HCT116 (cell line): ENCODE measurements at regions not wholly inside any gene's neighbourhood (a gene's known extent, or its start where the extent isn't known, plus 50 kb on each side); places are given as distances from the start of the nearest gene placed in this dataset.

Experiments used
- ATAC-seq: fragments of 200-7000 bp; cut with Tn5 transposase; 2 replicates; pipeline ENCODE4 v1.9.1; 2020; ENCODE audit warnings: mild to moderate bottlenecking, moderate library complexity
- BruUV-seq: library from RNA; stranded (reverse); fragments of 400-500 nt; replicated peaks from 2 replicates; lab custom pipeline; 2021; lab: Mats Ljungman, UMichigan
- CTCF ChIA-PET: fragments of 300-600 bp; sonication (Branson Sonifier 250); formaldehyde crosslinking; loops from one replicate; lab custom pipeline; 2021; ENCODE audit warnings: antibody characterized with exemption; lab: Charles Lee
- POLR2A ChIA-PET: fragments of 300-600, 350-600 bp; sonication (Branson Sonifier 250); formaldehyde crosslinking; loops from one replicate; lab custom pipeline; 2021; ENCODE audit warnings: antibody characterized with exemption; lab: Charles Lee
- RAD21 ChIA-PET, 2 experiments: fragments of 300-600 bp; sonication (Branson Sonifier 250); formaldehyde crosslinking; loops; one replicate each; lab custom pipeline; 2023; ENCODE audit warnings: low total read pairs in 2 of 2; ENCODE audit not compliant: uncharacterized antibody in 2 of 2, unreplicated experiment in 2 of 2, low non-redundant PET in 1 of 2; lab: Charles Lee
- DNase-seq: peaks from one replicate; pipeline ENCODE4 v3.0.0-alpha.2; 2010; ENCODE audit warnings: low read depth, low spot score
- H2AFZ ChIP-seq: fragments of 200-600 bp; shearing (Covaris generic), sonication (generic); 2 replicates; pipeline ENCODE4 v1.6.1; 2017; ENCODE audit warnings: low read depth, mixed run types, mixed read lengths, antibody characterized with exemption, low read length; ENCODE audit not compliant: poor library complexity, severe bottlenecking
- H3K27ac ChIP-seq: 2 replicates; pipeline ENCODE4 v1.5.1; 2012; ENCODE audit warnings: low read depth, low read length
- H3K27me3 ChIP-seq: fragments of 200-600 bp; sonication (generic); 2 replicates; pipeline ENCODE4 v1.6.1; 2016; ENCODE audit warnings: mixed run types, low read length, mixed read lengths; ENCODE audit not compliant: insufficient read depth
- H3K36me3 ChIP-seq, 2 experiments: fragments of 200-500 bp in 1 of 2; fragments of 200-600 bp in 1 of 2; sonication (Bioruptor generic) in 1 of 2; sonication (generic) in 1 of 2; 2 replicates each; pipeline versions ENCODE4 v1.5.1 to v1.6.1; 2014 to 2016; ENCODE audit warnings: low read length in 2 of 2, inconsistent platforms in 1 of 2, mixed read lengths in 1 of 2, mixed run types in 1 of 2; ENCODE audit not compliant: insufficient read depth in 2 of 2, control insufficient read depth in 1 of 2
- H3K4me1 ChIP-seq, 2 experiments: fragments of 200-600 bp in 1 of 2; sonication (generic) in 1 of 2; 2 replicates each; pipeline versions ENCODE4 v1.5.1 to v1.6.1; 2012 to 2017; ENCODE audit warnings: low read length in 2 of 2, inconsistent platforms in 1 of 2, mild to moderate bottlenecking in 1 of 2, mixed read lengths in 1 of 2, mixed run types in 1 of 2, moderate library complexity in 1 of 2; ENCODE audit not compliant: insufficient read depth in 2 of 2, control insufficient read depth in 1 of 2
- H3K4me2 ChIP-seq: fragments of 200-600 bp; sonication (generic); 2 replicates; pipeline ENCODE4 v1.6.1; 2017; ENCODE audit warnings: mixed run types, low read length, mixed read lengths
- H3K4me3 ChIP-seq, 2 experiments: fragments of 200-600 bp in 1 of 2; sonication (generic) in 1 of 2; replicated peaks in 1 of 2; 2 replicates each; pipeline ENCODE4 v1.5.1; 2011 to 2016; ENCODE audit warnings: low read length in 2 of 2, control low read depth in 1 of 2, low read depth in 1 of 2, mild to moderate bottlenecking in 1 of 2, mixed read lengths in 1 of 2, mixed run types in 1 of 2
- H3K79me2 ChIP-seq: fragments of 200-600 bp; sonication (generic); 2 replicates; pipeline ENCODE4 v1.6.1; 2017; ENCODE audit warnings: mild to moderate bottlenecking, mixed run types, low read length, moderate library complexity, mixed read lengths; ENCODE audit not compliant: insufficient read depth
- H3K9ac ChIP-seq: fragments of 200-600 bp; sonication (generic); 2 replicates; pipeline ENCODE4 v1.6.1; 2016; ENCODE audit warnings: low read length, mixed read lengths
- H3K9me2 ChIP-seq: fragments of 200-600 bp; sonication (generic), shearing (Covaris generic); 2 replicates; pipeline ENCODE4 v1.6.1; 2017; ENCODE audit warnings: mixed run types, mild to moderate bottlenecking, moderate library complexity; ENCODE audit not compliant: insufficient read depth
- H3K9me3 ChIP-seq, 2 experiments: fragments of 200-500 bp in 1 of 2; fragments of 200-600 bp in 1 of 2; sonication (Bioruptor generic) in 1 of 2; sonication (generic) in 1 of 2; 2 replicates each; pipeline ENCODE4 v1.6.1; 2014 to 2017; ENCODE audit warnings: low read length in 2 of 2, mixed read lengths in 2 of 2, inconsistent platforms in 1 of 2, low read depth in 1 of 2, mild to moderate bottlenecking in 1 of 2, mixed run types in 1 of 2, moderate library complexity in 1 of 2; ENCODE audit not compliant: control insufficient read depth in 1 of 2, insufficient read depth in 1 of 2
- H4K20me1 ChIP-seq: fragments of 200-600 bp; sonication (generic), shearing (Covaris generic); 2 replicates; pipeline ENCODE4 v1.6.1; 2017; ENCODE audit warnings: mixed run types, mild to moderate bottlenecking, moderate library complexity; ENCODE audit not compliant: insufficient read depth
- CBX3 ChIP-seq: IDR thresholded peaks from 2 replicates; pipeline ENCODE4 v1.6.1; 2012; ENCODE audit warnings: low read depth
- ELF1 ChIP-seq: IDR thresholded peaks from 2 replicates; pipeline ENCODE4 v1.6.1; 2012; ENCODE audit warnings: low read depth, borderline replicate concordance
- EZH2 ChIP-seq: fragments of 200-600 bp; sonication (generic); IDR thresholded peaks from 2 replicates; pipeline ENCODE4 v1.6.1; 2017; ENCODE audit warnings: antibody characterized with exemption, mixed run types
- EZH2phosphoT487 ChIP-seq: fragments of 200-600 bp; IDR thresholded peaks from 2 replicates; pipeline ENCODE4 v1.6.1; 2018; ENCODE audit warnings: antibody characterized with exemption, borderline replicate concordance
- FOSL1 ChIP-seq: IDR thresholded peaks from 2 replicates; pipeline ENCODE4 v1.6.1; 2012; ENCODE audit warnings: low read depth
- RAD21 ChIP-seq: IDR thresholded peaks from 2 replicates; pipeline ENCODE4 v1.6.1; 2012; ENCODE audit warnings: low read depth, mild to moderate bottlenecking
- SP1 ChIP-seq: IDR thresholded peaks from 2 replicates; pipeline ENCODE4 v1.6.1; 2012; ENCODE audit warnings: low read depth
- SRF ChIP-seq: IDR thresholded peaks from 2 replicates; pipeline ENCODE4 v1.6.1; 2012; ENCODE audit warnings: low read depth
- TCF7L2 ChIP-seq: IDR thresholded peaks from 2 replicates; pipeline ENCODE4 v1.7.0; 2011; ENCODE audit warnings: borderline replicate concordance, inconsistent platforms; ENCODE audit not compliant: insufficient read depth, insufficient read length; ENCODE audit errors: extremely low read depth
- YY1 ChIP-seq: IDR thresholded peaks from 2 replicates; pipeline ENCODE4 v1.6.1; 2011; ENCODE audit warnings: low read length, low read depth, moderate library complexity, mild to moderate bottlenecking; ENCODE audit not compliant: insufficient replicate concordance; ENCODE audit errors: extremely low read depth
- ZFX ChIP-seq: fragments of 450-650 bp; IDR thresholded peaks from 2 replicates; pipeline ENCODE4 v1.6.1; 2017
- ZNF274 ChIP-seq: fragments of 200-500 bp; sonication (Bioruptor generic); IDR thresholded peaks from 2 replicates; pipeline ENCODE4 v1.6.1; 2014; ENCODE audit warnings: mild to moderate bottlenecking, low read depth, low read length, inconsistent platforms
- intact Hi-C: fragments of 100-400 bp; cut with micrococcal nuclease; formaldehyde crosslinking; loops from 2 replicates; pipeline ENCODE4 v1.10.0; 2022
- TF ChIP-seq, protein P1 (sequence below): IDR thresholded peaks from 2 replicates; pipeline ENCODE4 v1.6.1; 2012
- TF ChIP-seq, protein P2 (sequence below): IDR thresholded peaks from 2 replicates; pipeline ENCODE4 v1.6.1; 2012
- TF ChIP-seq, protein P3 (sequence below): IDR thresholded peaks from 2 replicates; pipeline ENCODE4 v1.6.1; 2012; ENCODE audit warnings: low read depth

GRCh38 chr4:101540336-101540735, 193.0 kb upstream of the PPP3CA start:
- Histone ChIP-seq H3K27ac (no peak overlapping the region), H3K9me2 (no peaks in the 10 kb centered on the region), H3K4me2 (no peak overlapping the region), H3K9me3 (no peaks in the 10 kb centered on the region), H3K79me2 (no peaks in the 10 kb centered on the region), H3K36me3 (no peaks in the 10 kb centered on the region), H3K4me3 (no peak overlapping the region), H3K27me3 (no peaks in the 10 kb centered on the region), H2AFZ (no peak overlapping the region), H3K4me1 (no peaks in the 10 kb centered on the region), H3K9ac (no peak overlapping the region), H4K20me1 (no peaks in the 10 kb centered on the region)
- ChIA-PET POLR2A (no interaction called here), CTCF (no interaction called here), RAD21 (no interaction called here)
- no peak for DNase-seq
- intact Hi-C loops: no loop called here
- no TSS peak for BruUV-seq
- ATAC-seq: no peak
- TF ChIP-seq EZH2phosphoT487 (no peak), YY1 (no peak)

DNA sequence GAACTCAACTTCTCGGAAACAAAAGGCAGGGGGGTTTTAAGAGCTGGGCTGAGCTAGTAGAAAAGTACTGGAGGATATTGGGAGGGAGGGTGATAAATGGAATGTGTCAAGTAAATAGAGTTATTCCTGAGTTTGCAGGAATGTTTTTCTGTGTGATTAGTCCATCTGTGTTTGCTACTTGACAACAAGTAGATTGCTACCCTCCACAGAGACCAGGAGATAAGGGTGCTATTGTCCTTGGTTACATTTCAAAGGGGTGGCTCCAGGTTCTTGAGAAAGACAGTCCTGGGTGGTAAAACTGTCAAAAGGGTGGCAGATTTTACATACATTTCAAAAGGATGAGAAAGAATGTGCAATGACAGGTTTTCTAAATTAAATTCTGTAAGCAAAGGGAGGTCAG, 181.2 kb upstream of the PPP3CA start:
- H3K27me3 ChIP-seq: no peaks in the 10 kb centered on the region
- ChIA-PET POLR2A (no interaction called here), CTCF (no interaction called here), RAD21 (no interaction called here)
- H3K9ac ChIP-seq: no peak overlapping the region
- intact Hi-C loops: no loop called here
- ATAC-seq (no peak), DNase-seq (no peak)
- no TSS peak for BruUV-seq
- H3K9me3 ChIP-seq: no peaks in the 10 kb centered on the region
- no peaks in the 10 kb centered on the region for H3K79me2 ChIP-seq
- H3K9me2 ChIP-seq: no peaks in the 10 kb centered on the region
- H3K4me3 ChIP-seq: no peak overlapping the region
- H3K4me1 ChIP-seq: no peaks in the 10 kb centered on the region
- TF ChIP-seq TCF7L2: no peak
- TF ChIP-seq SRF: no peak
- TF ChIP-seq, protein P1, sequence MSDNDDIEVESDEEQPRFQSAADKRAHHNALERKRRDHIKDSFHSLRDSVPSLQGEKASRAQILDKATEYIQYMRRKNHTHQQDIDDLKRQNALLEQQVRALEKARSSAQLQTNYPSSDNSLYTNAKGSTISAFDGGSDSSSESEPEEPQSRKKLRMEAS: no peak
- TF ChIP-seq ELF1: no peak
- TF ChIP-seq EZH2: no peak
- no peak for TF ChIP-seq RAD21
- no peak for TF ChIP-seq ZFX
- no peak for TF ChIP-seq ZNF274
- TF ChIP-seq, protein P2, sequence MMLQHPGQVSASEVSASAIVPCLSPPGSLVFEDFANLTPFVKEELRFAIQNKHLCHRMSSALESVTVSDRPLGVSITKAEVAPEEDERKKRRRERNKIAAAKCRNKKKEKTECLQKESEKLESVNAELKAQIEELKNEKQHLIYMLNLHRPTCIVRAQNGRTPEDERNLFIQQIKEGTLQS: no peak
- no peak for TF ChIP-seq SP1
- no peak for TF ChIP-seq CBX3
- no peak for TF ChIP-seq FOSL1
- no peak for TF ChIP-seq YY1
- TF ChIP-seq, protein P3, sequence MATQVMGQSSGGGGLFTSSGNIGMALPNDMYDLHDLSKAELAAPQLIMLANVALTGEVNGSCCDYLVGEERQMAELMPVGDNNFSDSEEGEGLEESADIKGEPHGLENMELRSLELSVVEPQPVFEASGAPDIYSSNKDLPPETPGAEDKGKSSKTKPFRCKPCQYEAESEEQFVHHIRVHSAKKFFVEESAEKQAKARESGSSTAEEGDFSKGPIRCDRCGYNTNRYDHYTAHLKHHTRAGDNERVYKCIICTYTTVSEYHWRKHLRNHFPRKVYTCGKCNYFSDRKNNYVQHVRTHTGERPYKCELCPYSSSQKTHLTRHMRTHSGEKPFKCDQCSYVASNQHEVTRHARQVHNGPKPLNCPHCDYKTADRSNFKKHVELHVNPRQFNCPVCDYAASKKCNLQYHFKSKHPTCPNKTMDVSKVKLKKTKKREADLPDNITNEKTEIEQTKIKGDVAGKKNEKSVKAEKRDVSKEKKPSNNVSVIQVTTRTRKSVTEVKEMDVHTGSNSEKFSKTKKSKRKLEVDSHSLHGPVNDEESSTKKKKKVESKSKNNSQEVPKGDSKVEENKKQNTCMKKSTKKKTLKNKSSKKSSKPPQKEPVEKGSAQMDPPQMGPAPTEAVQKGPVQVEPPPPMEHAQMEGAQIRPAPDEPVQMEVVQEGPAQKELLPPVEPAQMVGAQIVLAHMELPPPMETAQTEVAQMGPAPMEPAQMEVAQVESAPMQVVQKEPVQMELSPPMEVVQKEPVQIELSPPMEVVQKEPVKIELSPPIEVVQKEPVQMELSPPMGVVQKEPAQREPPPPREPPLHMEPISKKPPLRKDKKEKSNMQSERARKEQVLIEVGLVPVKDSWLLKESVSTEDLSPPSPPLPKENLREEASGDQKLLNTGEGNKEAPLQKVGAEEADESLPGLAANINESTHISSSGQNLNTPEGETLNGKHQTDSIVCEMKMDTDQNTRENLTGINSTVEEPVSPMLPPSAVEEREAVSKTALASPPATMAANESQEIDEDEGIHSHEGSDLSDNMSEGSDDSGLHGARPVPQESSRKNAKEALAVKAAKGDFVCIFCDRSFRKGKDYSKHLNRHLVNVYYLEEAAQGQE: no peak
- H2AFZ ChIP-seq: no peak overlapping the region
- H4K20me1 ChIP-seq: no peaks in the 10 kb centered on the region
- H3K4me2 ChIP-seq: no peak overlapping the region
- H3K36me3 ChIP-seq: no peaks in the 10 kb centered on the region
- H3K27ac ChIP-seq: no peak overlapping the region
